ENCODE measurements at regions not wholly inside any gene's neighbourhood (a gene's known extent, or its start where the extent isn't known, plus 50 kb on each side); places are given as distances from the start of the nearest gene placed in this dataset.

DNA sequence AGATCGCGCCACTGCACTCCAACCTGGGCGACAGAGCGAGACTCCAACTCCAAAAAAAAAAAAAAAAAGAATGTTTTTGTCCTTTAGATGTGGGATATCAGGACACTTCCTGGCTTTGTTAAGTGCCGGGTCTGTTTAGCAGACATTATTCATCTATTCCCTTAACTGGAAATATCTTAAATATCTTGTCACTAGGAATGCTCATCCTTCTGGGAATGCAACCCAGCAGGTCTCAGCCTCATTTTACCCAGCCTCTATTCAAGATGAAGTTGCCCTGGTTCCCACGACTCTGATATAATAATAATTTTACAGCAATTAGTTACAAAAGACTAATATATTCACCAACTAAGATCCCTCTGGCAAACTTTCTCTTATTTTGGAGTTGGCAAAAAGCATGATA is 260.9 kb upstream of the SLITRK3 start:
- H3K36me3 ChIP-seq (ENCODE audit: control insufficient read depth in 2 of 2, insufficient read depth in 2 of 2, low read length in 1 of 2): no peaks in the 10 kb centered on the region
- DNase-seq (ENCODE audit: low read depth in 6 of 9, low spot score in 9 of 9): no peak
- H3K27ac ChIP-seq (ENCODE audit: low read depth in 1 of 2, low read length in 1 of 2): no peak overlapping the region
- H3K4me1 ChIP-seq (ENCODE audit: control insufficient read depth in 2 of 2, insufficient read depth in 2 of 2, low read length in 2 of 2): no peaks in the 10 kb centered on the region
- H3K4me3 ChIP-seq (ENCODE audit: low read length in 2 of 2): no peak overlapping the region
- peaks cover 0 to 6% of the 10 kb centered on the region in 2 donors for H3K9me3 ChIP-seq (ENCODE audit: control insufficient read depth in 2 of 2, insufficient read depth in 1 of 2, low read length in 1 of 2)
- WGBS: 87% methylated on average over 6 of the region's 6 CpGs
- H3K27me3 ChIP-seq (ENCODE audit: control insufficient read depth in 2 of 2, insufficient read depth in 1 of 2, low read length in 1 of 2): no peaks in the 10 kb centered on the region

DNA sequence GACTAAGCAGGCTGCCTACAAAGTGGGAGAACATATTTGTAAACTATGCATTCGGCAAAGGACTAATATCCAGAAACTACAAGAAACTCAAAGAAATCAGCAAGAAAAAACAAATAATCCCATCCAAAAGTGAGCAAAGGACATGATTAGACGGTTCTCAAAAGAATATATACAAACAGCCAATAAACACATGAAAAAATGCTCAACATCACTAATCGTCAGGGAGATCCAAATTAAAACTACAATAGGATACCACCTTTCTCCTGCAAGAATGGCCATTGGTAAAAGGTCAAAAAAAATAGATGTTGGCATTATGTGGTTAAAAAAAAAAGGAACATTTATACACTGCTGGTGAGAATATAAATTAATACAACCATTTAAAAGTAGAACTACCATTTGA is 259.6 kb upstream of the SLITRK3 start:
- Histone ChIP-seq H3K4me3 (ENCODE audit: low read length in 2 of 2) (no peak overlapping the region), H3K36me3 (ENCODE audit: control insufficient read depth in 2 of 2, insufficient read depth in 2 of 2, low read length in 1 of 2) (no peaks in the 10 kb centered on the region), H3K9me3 (ENCODE audit: control insufficient read depth in 2 of 2, insufficient read depth in 1 of 2, low read length in 1 of 2) (peaks cover 0 to 10% of the 10 kb centered on the region in 2 donors), H3K4me1 (ENCODE audit: control insufficient read depth in 2 of 2, insufficient read depth in 2 of 2, low read length in 2 of 2) (no peaks in the 10 kb centered on the region), H3K27ac (ENCODE audit: low read depth in 1 of 2, low read length in 1 of 2) (no peak overlapping the region), H3K27me3 (ENCODE audit: control insufficient read depth in 2 of 2, insufficient read depth in 1 of 2, low read length in 1 of 2) (no peaks in the 10 kb centered on the region)
- 94% methylated on average over 3 of the region's 3 CpGs for WGBS
- no peak for DNase-seq (ENCODE audit: low read depth in 6 of 9, low spot score in 9 of 9)

DNA sequence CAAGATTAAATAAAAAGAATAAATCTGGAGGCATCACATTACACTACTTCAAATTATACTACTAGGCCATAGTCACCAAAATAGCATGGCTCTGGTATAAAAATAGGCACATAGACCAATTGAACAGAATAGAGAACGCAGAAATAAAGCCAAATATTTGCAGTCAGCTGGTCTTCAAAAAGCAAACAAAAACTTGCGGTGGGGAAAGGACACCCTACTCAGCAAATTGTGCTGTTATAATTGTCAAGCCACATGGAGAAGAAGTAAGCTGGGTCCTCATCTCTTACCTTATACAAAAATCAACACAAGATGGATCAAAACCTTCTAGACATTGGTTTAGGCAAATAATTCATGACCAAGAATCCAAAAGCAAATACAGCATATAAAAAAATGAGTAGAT is 259.2 kb upstream of the SLITRK3 start:
- no peak for DNase-seq (ENCODE audit: low read depth in 6 of 9, low spot score in 9 of 9)
- H3K4me1 ChIP-seq (ENCODE audit: control insufficient read depth in 2 of 2, insufficient read depth in 2 of 2, low read length in 2 of 2): no peaks in the 10 kb centered on the region
- peaks cover 0 to 10% of the 10 kb centered on the region in 2 donors for H3K9me3 ChIP-seq (ENCODE audit: control insufficient read depth in 2 of 2, insufficient read depth in 1 of 2, low read length in 1 of 2)
- no peaks in the 10 kb centered on the region for H3K27me3 ChIP-seq (ENCODE audit: control insufficient read depth in 2 of 2, insufficient read depth in 1 of 2, low read length in 1 of 2)
- WGBS: 91% methylated on average over 2 of the region's 2 CpGs
- no peak overlapping the region for H3K27ac ChIP-seq (ENCODE audit: low read depth in 1 of 2, low read length in 1 of 2)
- H3K36me3 ChIP-seq (ENCODE audit: control insufficient read depth in 2 of 2, insufficient read depth in 2 of 2, low read length in 1 of 2): no peaks in the 10 kb centered on the region
- no peak overlapping the region for H3K4me3 ChIP-seq (ENCODE audit: low read length in 2 of 2)

DNA sequence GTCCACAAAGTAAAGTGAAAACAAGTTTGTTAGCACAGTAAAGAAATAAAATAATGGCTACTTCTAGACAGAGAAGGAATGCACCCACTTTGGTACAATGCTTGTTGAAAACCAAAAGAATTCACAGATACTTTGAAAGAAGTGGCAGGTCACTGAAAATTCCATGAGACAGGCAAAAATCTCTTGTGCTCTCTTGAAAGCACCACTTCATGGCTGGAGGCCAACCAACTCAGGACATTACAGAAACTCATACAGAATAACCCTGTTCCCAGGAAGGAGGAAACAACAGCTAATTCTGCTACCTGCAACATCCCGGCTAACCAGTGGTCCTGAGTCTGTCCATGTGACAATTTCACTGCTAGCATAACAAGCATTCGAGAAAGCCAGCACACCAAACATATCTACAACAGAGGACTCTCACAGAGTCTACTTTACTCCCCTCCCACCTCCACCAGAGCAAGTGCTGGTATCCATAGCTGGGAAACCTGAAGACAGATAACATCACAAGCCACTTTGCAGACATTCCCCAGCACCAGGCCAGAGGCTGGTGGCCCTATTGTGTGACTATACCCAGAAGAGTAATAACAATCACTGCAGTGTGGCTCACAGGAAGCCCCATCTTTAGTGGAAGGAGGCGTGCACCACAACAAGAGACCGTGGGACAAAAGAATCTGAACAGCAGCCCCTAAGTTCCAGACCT is 255.3 kb upstream of the SLITRK3 start:
- DNase-seq (ENCODE audit: low read depth in 6 of 9, low spot score in 9 of 9): no peak
- 88% methylated on average over 4 of the region's 4 CpGs for WGBS
- Histone ChIP-seq H3K4me1 (ENCODE audit: control insufficient read depth in 2 of 2, insufficient read depth in 2 of 2, low read length in 2 of 2) (no peaks in the 10 kb centered on the region), H3K9me3 (ENCODE audit: control insufficient read depth in 2 of 2, insufficient read depth in 1 of 2, low read length in 1 of 2) (peaks cover 0 to 10% of the 10 kb centered on the region in 2 donors), H3K27me3 (ENCODE audit: control insufficient read depth in 2 of 2, insufficient read depth in 1 of 2, low read length in 1 of 2) (no peaks in the 10 kb centered on the region), H3K27ac (ENCODE audit: low read depth in 1 of 2, low read length in 1 of 2) (no peak overlapping the region), H3K4me3 (ENCODE audit: low read length in 2 of 2) (no peak overlapping the region), H3K36me3 (ENCODE audit: control insufficient read depth in 2 of 2, insufficient read depth in 2 of 2, low read length in 1 of 2) (no peaks in the 10 kb centered on the region)

DNA sequence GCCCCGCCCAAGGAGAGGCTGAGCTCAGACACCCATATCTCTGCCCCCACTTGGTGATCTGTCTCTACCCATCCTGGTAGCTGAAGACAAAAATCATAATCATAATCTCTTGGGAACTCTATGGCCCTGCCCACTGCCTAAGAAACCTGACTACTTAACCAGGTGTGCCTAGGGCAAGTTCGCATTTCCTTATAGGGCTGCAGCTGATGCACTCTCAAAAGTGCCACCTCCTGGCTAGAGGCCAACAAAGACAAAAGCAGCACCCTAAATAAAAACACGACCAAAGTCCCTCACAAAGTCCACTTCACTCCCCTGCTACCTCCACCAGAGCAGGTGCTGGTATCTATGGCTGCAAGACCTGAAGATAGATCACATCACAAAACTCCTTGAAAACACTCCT is 250.4 kb upstream of the SLITRK3 start:
- Histone ChIP-seq H3K27ac (ENCODE audit: low read depth in 1 of 2, low read length in 1 of 2) (no peak overlapping the region), H3K4me3 (ENCODE audit: low read length in 2 of 2) (no peak overlapping the region), H3K9me3 (ENCODE audit: control insufficient read depth in 2 of 2, insufficient read depth in 1 of 2, low read length in 1 of 2) (peaks cover 0 to 11% of the 10 kb centered on the region in 2 donors), H3K27me3 (ENCODE audit: control insufficient read depth in 2 of 2, insufficient read depth in 1 of 2, low read length in 1 of 2) (no peaks in the 10 kb centered on the region), H3K36me3 (ENCODE audit: control insufficient read depth in 2 of 2, insufficient read depth in 2 of 2, low read length in 1 of 2) (no peaks in the 10 kb centered on the region), H3K4me1 (ENCODE audit: control insufficient read depth in 2 of 2, insufficient read depth in 2 of 2, low read length in 2 of 2) (no peaks in the 10 kb centered on the region)
- WGBS: 89% methylated on average over 3 of the region's 3 CpGs
- DNase-seq (ENCODE audit: low read depth in 6 of 9, low spot score in 9 of 9): no peak

DNA sequence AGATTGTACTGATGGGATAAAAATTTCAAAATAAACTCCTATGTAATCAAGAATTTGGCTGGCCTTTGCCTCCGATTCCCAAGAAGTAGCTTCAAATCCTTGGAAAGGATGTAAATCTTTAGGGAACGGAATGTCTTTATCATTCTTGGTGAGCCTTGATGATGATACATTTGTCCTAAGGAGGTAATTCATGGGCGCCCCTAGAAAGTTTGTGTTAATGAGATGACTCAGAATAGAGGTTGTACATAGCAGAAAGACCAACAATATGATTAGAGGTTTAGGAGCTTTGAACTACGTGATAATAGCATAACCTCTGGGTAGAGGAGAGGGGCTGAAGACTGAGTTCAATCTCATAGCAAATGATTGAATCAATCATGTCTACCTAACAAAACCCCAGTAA is 248.6 kb upstream of the SLITRK3 start:
- WGBS: 82% methylated on average over 4 of the region's 4 CpGs

DNA sequence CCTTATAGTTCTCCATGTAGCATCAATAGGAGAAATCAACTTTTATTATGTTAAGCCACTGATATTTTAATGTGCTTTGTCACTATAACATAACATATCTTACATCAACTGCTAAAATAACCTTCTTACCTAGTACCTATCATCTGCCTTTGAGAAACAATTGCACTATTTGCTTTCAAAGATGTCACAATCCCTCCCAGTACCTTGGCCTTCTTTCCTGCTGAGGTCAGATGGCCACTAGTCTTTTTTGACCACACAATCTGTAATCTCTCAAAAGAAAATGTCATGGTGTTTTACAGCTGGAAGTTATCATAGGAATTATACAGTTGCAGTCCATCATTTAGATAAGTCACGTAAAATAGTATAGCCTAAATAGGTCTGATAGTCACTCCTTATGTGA is 247.5 kb upstream of the SLITRK3 start:
- Histone ChIP-seq H3K27me3 (ENCODE audit: control insufficient read depth in 2 of 2, insufficient read depth in 1 of 2, low read length in 1 of 2) (no peaks in the 10 kb centered on the region), H3K36me3 (ENCODE audit: control insufficient read depth in 2 of 2, insufficient read depth in 2 of 2, low read length in 1 of 2) (no peaks in the 10 kb centered on the region), H3K4me1 (ENCODE audit: control insufficient read depth in 2 of 2, insufficient read depth in 2 of 2, low read length in 2 of 2) (no peaks in the 10 kb centered on the region), H3K4me3 (ENCODE audit: low read length in 2 of 2) (no peak overlapping the region), H3K9me3 (ENCODE audit: control insufficient read depth in 2 of 2, insufficient read depth in 1 of 2, low read length in 1 of 2) (peaks cover 0 to 10% of the 10 kb centered on the region in 2 donors), H3K27ac (ENCODE audit: low read depth in 1 of 2, low read length in 1 of 2) (no peak overlapping the region)
- DNase-seq (ENCODE audit: low read depth in 6 of 9, low spot score in 9 of 9): no peak
- WGBS: 98% methylated on average over 1 of the region's 1 CpG

More for the DNA sequence above, 248.6 kb upstream of the SLITRK3 start:
- Histone ChIP-seq H3K4me3 (ENCODE audit: low read length in 2 of 2) (no peak overlapping the region), H3K9me3 (ENCODE audit: control insufficient read depth in 2 of 2, insufficient read depth in 1 of 2, low read length in 1 of 2) (peaks cover 0 to 10% of the 10 kb centered on the region in 2 donors), H3K36me3 (ENCODE audit: control insufficient read depth in 2 of 2, insufficient read depth in 2 of 2, low read length in 1 of 2) (no peaks in the 10 kb centered on the region), H3K27ac (ENCODE audit: low read depth in 1 of 2, low read length in 1 of 2) (no peak overlapping the region), H3K27me3 (ENCODE audit: control insufficient read depth in 2 of 2, insufficient read depth in 1 of 2, low read length in 1 of 2) (no peaks in the 10 kb centered on the region), H3K4me1 (ENCODE audit: control insufficient read depth in 2 of 2, insufficient read depth in 2 of 2, low read length in 2 of 2) (no peaks in the 10 kb centered on the region)
- DNase-seq (ENCODE audit: low read depth in 6 of 9, low spot score in 9 of 9): no peak

DNA sequence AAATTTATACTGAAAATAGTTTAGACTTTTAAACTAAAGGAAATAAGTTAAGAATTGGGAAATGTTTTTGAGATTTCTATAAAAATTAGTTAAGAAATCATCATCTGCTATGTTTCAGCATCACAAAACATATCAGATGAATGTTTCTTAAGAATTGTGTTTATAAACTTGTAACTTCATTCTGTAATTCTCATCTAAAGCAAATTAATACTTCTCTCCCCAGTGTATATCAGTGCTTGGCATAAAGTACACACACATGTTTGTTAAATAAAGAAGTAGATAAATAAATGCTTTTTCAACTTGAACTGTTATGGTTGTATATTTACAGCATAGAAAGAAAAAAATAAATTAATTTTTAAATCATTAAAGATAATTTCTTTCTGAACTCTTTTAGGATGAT is 245.9 kb upstream of the SLITRK3 start:
- Histone ChIP-seq H3K9me3 (ENCODE audit: control insufficient read depth in 2 of 2, insufficient read depth in 1 of 2, low read length in 1 of 2) (peaks cover 0 to 10% of the 10 kb centered on the region in 2 donors), H3K27me3 (ENCODE audit: control insufficient read depth in 2 of 2, insufficient read depth in 1 of 2, low read length in 1 of 2) (no peaks in the 10 kb centered on the region), H3K27ac (ENCODE audit: low read depth in 1 of 2, low read length in 1 of 2) (no peak overlapping the region), H3K36me3 (ENCODE audit: control insufficient read depth in 2 of 2, insufficient read depth in 2 of 2, low read length in 1 of 2) (no peaks in the 10 kb centered on the region), H3K4me3 (ENCODE audit: low read length in 2 of 2) (no peak overlapping the region), H3K4me1 (ENCODE audit: control insufficient read depth in 2 of 2, insufficient read depth in 2 of 2, low read length in 2 of 2) (no peaks in the 10 kb centered on the region)
- no peak for DNase-seq (ENCODE audit: low read depth in 6 of 9, low spot score in 9 of 9)

GRCh38 chr3:165440380-165440779 is 244.2 kb upstream of the SLITRK3 start:
- no peak overlapping the region for H3K4me3 ChIP-seq (ENCODE audit: low read length in 2 of 2)
- H3K27me3 ChIP-seq (ENCODE audit: control insufficient read depth in 2 of 2, insufficient read depth in 1 of 2, low read length in 1 of 2): no peaks in the 10 kb centered on the region
- H3K4me1 ChIP-seq (ENCODE audit: control insufficient read depth in 2 of 2, insufficient read depth in 2 of 2, low read length in 2 of 2): no peaks in the 10 kb centered on the region
- 94% methylated on average over 2 of the region's 2 CpGs for WGBS
- no peak for DNase-seq (ENCODE audit: low read depth in 6 of 9, low spot score in 9 of 9)
- H3K27ac ChIP-seq (ENCODE audit: low read depth in 1 of 2, low read length in 1 of 2): no peak overlapping the region
- H3K9me3 ChIP-seq (ENCODE audit: control insufficient read depth in 2 of 2, insufficient read depth in 1 of 2, low read length in 1 of 2): no peaks in the 10 kb centered on the region
- H3K36me3 ChIP-seq (ENCODE audit: control insufficient read depth in 2 of 2, insufficient read depth in 2 of 2, low read length in 1 of 2): no peaks in the 10 kb centered on the region
